A549 (cell line): ENCODE measurements at regions not wholly inside any gene's neighbourhood (a gene's known extent, or its start where the extent isn't known, plus 50 kb on each side); places are given as distances from the start of the nearest gene placed in this dataset.

ENCODE experiments used
- ATAC-seq, 2 experiments: fragments of 200-7000 bp in 1 of 2; fragments of >200 bp in 1 of 2; cut with Nextera tagmentation in 1 of 2; cut with Tn5 transposase in 1 of 2; 3 replicates each; pipeline versions ENCODE4 v1.8.0 to v1.9.1; 2018 to 2020; ENCODE audit warnings: mild to moderate bottlenecking in 1 of 2, moderate library complexity in 1 of 2
- CTCF ChIA-PET: fragments of 300-600 bp; sonication (Branson Sonifier 250); formaldehyde crosslinking; extraction: SDS; loops from one replicate; lab custom pipeline; 2021; ENCODE audit warnings: antibody characterized with exemption, inconsistent platforms; lab: Yijun Ruan, JAX
- POLR2A ChIA-PET: fragments of 350-600 bp; formaldehyde crosslinking; extraction: SDS; loops from one replicate; lab custom pipeline; 2021; ENCODE audit warnings: antibody characterized with exemption, inconsistent platforms; lab: Yijun Ruan, JAX
- DNase-seq, 2 experiments: peaks; one replicate each; pipeline versions ENCODE4 v3.0.0 to v3.0.0-alpha.2; 2011 to 2016; ENCODE audit warnings: low read depth in 1 of 2, low spot score in 1 of 2
- FAIRE-seq: peaks from 2 replicates; lab custom pipeline; 2011; peaks lifted over from hg19 to GRCh38; lab: Jason Lieb, UNC
- H3K27ac ChIP-seq, 2 experiments: fragments of >200 bp; sonication (Bioruptor Twin); formaldehyde crosslinking; 3 replicates each; pipeline ENCODE4 v1.5.1; 2016 to 2017
- H3K4me1 ChIP-seq: fragments of >200 bp; sonication (Bioruptor Twin); formaldehyde crosslinking; 3 replicates; pipeline ENCODE4 v1.6.1; 2016
- H3K4me2 ChIP-seq: fragments of >200 bp; sonication (Bioruptor Twin); formaldehyde crosslinking; 3 replicates; pipeline ENCODE4 v1.6.1; 2016
- H3K4me3 ChIP-seq: fragments of >200 bp; sonication (Bioruptor Twin); formaldehyde crosslinking; 3 replicates; pipeline ENCODE4 v1.5.1; 2016
- H3K9me3 ChIP-seq: fragments of >200 bp; sonication (Bioruptor Twin); formaldehyde crosslinking; 3 replicates; pipeline ENCODE4 v1.6.1; 2016
- CBX2 ChIP-seq: fragments of 200-600 bp; sonication (generic); IDR thresholded peaks from 2 replicates; pipeline ENCODE4 v1.6.1; 2016; ENCODE audit warnings: low read depth, mild to moderate bottlenecking, borderline replicate concordance
- CEBPB ChIP-seq, 2 experiments: fragments of >200 bp in 1 of 2; sonication (Bioruptor Twin) in 1 of 2; formaldehyde crosslinking in 1 of 2; IDR thresholded peaks; 2 replicates each; pipeline ENCODE4 v1.6.1; 2012 to 2016
- EHMT2 ChIP-seq: fragments of 200-600 bp; sonication (generic); IDR thresholded peaks from 2 replicates; pipeline ENCODE4 v1.6.1; 2016; ENCODE audit warnings: antibody characterized with exemption, low read depth, mild to moderate bottlenecking, moderate library complexity
- EP300 ChIP-seq, 2 experiments: fragments of >200 bp; sonication (Bioruptor Twin); formaldehyde crosslinking; IDR thresholded peaks; 2 replicates in 1 of 2; 3 replicates in 1 of 2; pipeline ENCODE4 v1.6.1; 2016 to 2017
- GATA3 ChIP-seq: IDR thresholded peaks from 2 replicates; pipeline ENCODE4 v1.6.1; 2012; ENCODE audit warnings: borderline replicate concordance
- HDAC2 ChIP-seq: fragments of 200-600 bp; sonication (generic); IDR thresholded peaks from 2 replicates; pipeline ENCODE4 v1.6.1; 2016
- HES2 ChIP-seq: fragments of >200 bp; sonication (Bioruptor Twin); formaldehyde crosslinking; IDR thresholded peaks from 2 replicates; pipeline ENCODE4 v1.6.1; 2016
- HMGXB4 ChIP-seq: fragments of 250-450 bp; sonication (Bioruptor Pico); IDR thresholded peaks from 2 replicates; pipeline ENCODE4 v1.5.0; 2021; ENCODE audit warnings: mild to moderate bottlenecking, moderate library complexity, borderline replicate concordance
- HOXB13 ChIP-seq: fragments of 250-450 bp; sonication (Bioruptor Pico); IDR thresholded peaks from 2 replicates; pipeline ENCODE4 v1.5.0; 2020; ENCODE audit warnings: low read depth, mild to moderate bottlenecking, moderate library complexity
- HOXB5 ChIP-seq: fragments of 250-450 bp; sonication (Bioruptor Pico); IDR thresholded peaks from 2 replicates; pipeline ENCODE4 v1.5.0; 2020; ENCODE audit warnings: mild to moderate bottlenecking, moderate library complexity
- JUNB ChIP-seq: fragments of >200 bp; sonication (Bioruptor Twin); formaldehyde crosslinking; IDR thresholded peaks from 2 replicates; pipeline ENCODE4 v1.6.1; 2016
- KDM1A ChIP-seq: fragments of 200-600 bp; sonication (generic); IDR thresholded peaks from 2 replicates; pipeline ENCODE4 v1.6.1; 2016; ENCODE audit warnings: low read depth, mild to moderate bottlenecking
- KDM5A ChIP-seq: fragments of 200-600 bp; sonication (generic); IDR thresholded peaks from 2 replicates; pipeline ENCODE4 v1.6.1; 2016; ENCODE audit warnings: antibody characterized with exemption, mild to moderate bottlenecking
- MAFK ChIP-seq: fragments of 450-650 bp; IDR thresholded peaks from 2 replicates; pipeline ENCODE4 v1.6.1; 2014; ENCODE audit not compliant: partially characterized antibody
- MAZ ChIP-seq: fragments of 150-350 bp; IDR thresholded peaks from 2 replicates; pipeline ENCODE4 v1.6.1; 2014; ENCODE audit warnings: antibody characterized with exemption, low read depth, low read length, borderline replicate concordance
- NFE2L2 ChIP-seq: fragments of 150-350 bp; conservative IDR thresholded peaks from 2 replicates; pipeline ENCODE4 v1.6.1; 2014; ENCODE audit warnings: low read length
- PHF8 ChIP-seq: fragments of 200-600 bp; sonication (generic); IDR thresholded peaks from 2 replicates; pipeline ENCODE4 v1.6.1; 2016; ENCODE audit warnings: low read depth, mild to moderate bottlenecking, antibody characterized with exemption, moderate library complexity, borderline replicate concordance
- POLR2A ChIP-seq: IDR thresholded peaks from 2 replicates; pipeline ENCODE4 v1.6.1; 2012; ENCODE audit warnings: mild to moderate bottlenecking, low read length
- RAD21 ChIP-seq, 2 experiments: fragments of >200 bp in 1 of 2; sonication (Bioruptor Twin) in 1 of 2; formaldehyde crosslinking in 1 of 2; IDR thresholded peaks in 1 of 2; conservative IDR thresholded peaks in 1 of 2; 2 replicates in 1 of 2; 3 replicates in 1 of 2; pipeline ENCODE4 v1.6.1; 2012 to 2018; ENCODE audit warnings: inconsistent platforms in 1 of 2
- RNF2 ChIP-seq: fragments of 200-600 bp; sonication (generic); IDR thresholded peaks from 2 replicates; pipeline ENCODE4 v1.6.1; 2016; ENCODE audit warnings: low read depth, mild to moderate bottlenecking, antibody characterized with exemption, moderate library complexity, borderline replicate concordance
- TFCP2L1 ChIP-seq: fragments of 250-450 bp; sonication (Bioruptor Pico); IDR thresholded peaks from 2 replicates; pipeline ENCODE4 v1.5.0; 2021; ENCODE audit warnings: mild to moderate bottlenecking
- TP53 ChIP-seq: fragments of 250-450 bp; sonication (Bioruptor Pico); IDR thresholded peaks from 2 replicates; pipeline ENCODE4 v1.5.0; 2021; ENCODE audit warnings: mild to moderate bottlenecking, moderate library complexity
- ZC3H11A ChIP-seq: fragments of 450-650 bp; IDR thresholded peaks from 2 replicates; pipeline ENCODE4 v1.6.1; 2014; ENCODE audit warnings: antibody characterized with exemption, mild to moderate bottlenecking
- ZFP36 ChIP-seq: fragments of 450-650 bp; IDR thresholded peaks from 2 replicates; pipeline ENCODE4 v1.6.1; 2014; ENCODE audit warnings: borderline replicate concordance; ENCODE audit not compliant: partially characterized antibody
- ZNF302 ChIP-seq: fragments of 250-450 bp; sonication (Bioruptor Pico); IDR thresholded peaks from 2 replicates; pipeline ENCODE4 v1.9.0; 2021; ENCODE audit warnings: inconsistent platforms, mild to moderate bottlenecking, moderate library complexity
- ZSCAN20 ChIP-seq: fragments of 250-450 bp; sonication (Bioruptor Pico); IDR thresholded peaks from 2 replicates; pipeline ENCODE4 v1.8.0; 2022; ENCODE audit warnings: mild to moderate bottlenecking, moderate library complexity
- WGBS: methylation state at CpG from one replicate; pipeline ENCODE4 v1.1.6; 2017; ENCODE audit errors: missing lambda C conversion rate; 5-methylcytosine and 5-hydroxymethylcytosine counted together
- TF ChIP-seq, protein P1 (sequence below): fragments of >200 bp; sonication (Bioruptor Twin); formaldehyde crosslinking; IDR thresholded peaks from 3 replicates; pipeline ENCODE4 v1.6.1; 2016
- TF ChIP-seq, protein P2 (sequence below): IDR thresholded peaks from 2 replicates; pipeline ENCODE4 v1.6.1; 2012

DNA sequence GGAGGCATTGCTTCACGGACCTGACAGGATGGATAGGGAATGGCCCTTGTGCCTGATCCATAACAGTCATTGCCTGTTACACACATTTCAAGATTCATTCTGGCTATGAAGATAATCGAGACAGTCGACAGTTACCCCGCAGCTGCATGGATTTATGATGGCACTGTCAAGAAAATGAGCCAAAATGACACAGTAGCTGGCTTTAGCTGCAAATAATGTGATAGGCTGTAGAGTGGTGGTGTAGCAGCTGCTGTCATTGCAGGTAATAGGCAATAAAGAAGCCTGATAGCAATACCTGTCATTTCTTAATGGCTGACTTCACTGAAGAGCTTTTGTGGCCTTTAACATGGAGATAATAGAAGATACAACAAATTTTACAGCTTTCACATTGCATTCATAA, 1085.2 kb upstream of the ARRDC3 start:
- H3K4me1 ChIP-seq, result no peaks in the 10 kb centered on the region
- ATAC-seq (no peak), DNase-seq (no peak), FAIRE-seq (no peak)
- CTCF ChIA-PET, result no interaction called here
- H3K27ac ChIP-seq, result no peak overlapping the region
- TF ChIP-seq RAD21 (conservative IDR thresholded peaks at IDR 0.05 in 1 of 2, IDR thresholded peaks at IDR 0.05 in 1 of 2) (no peak), EHMT2 (no peak), PHF8 (no peak), POLR2A (no peak), HMGXB4 (CRISPR knock-in tag) (no peak), ZSCAN20 (CRISPR knock-in tag) (no peak), MAFK (no peak), CBX2 (no peak), KDM5A (no peak), ZFP36 (no peak), ZNF302 (CRISPR knock-in tag) (no peak), KDM1A (no peak), MAZ (no peak), TFCP2L1 (CRISPR knock-in tag) (no peak), HOXB5 (CRISPR knock-in tag) (no peak), HOXB13 (CRISPR knock-in tag) (no peak), NFE2L2 (no peak)
- TF ChIP-seq, protein P1, sequence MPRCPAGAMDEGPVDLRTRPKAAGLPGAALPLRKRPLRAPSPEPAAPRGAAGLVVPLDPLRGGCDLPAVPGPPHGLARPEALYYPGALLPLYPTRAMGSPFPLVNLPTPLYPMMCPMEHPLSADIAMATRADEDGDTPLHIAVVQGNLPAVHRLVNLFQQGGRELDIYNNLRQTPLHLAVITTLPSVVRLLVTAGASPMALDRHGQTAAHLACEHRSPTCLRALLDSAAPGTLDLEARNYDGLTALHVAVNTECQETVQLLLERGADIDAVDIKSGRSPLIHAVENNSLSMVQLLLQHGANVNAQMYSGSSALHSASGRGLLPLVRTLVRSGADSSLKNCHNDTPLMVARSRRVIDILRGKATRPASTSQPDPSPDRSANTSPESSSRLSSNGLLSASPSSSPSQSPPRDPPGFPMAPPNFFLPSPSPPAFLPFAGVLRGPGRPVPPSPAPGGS, result no peak
- POLR2A ChIA-PET, result interaction anchor here (0.6 kb wide), 1 partner anchor 108 kb away, joined by 3 read pairs; no protein-coding TSS in a partner anchor
- H3K9me3 ChIP-seq, result peaks cover 11% of the 10 kb centered on the region; the same call in 1 of the 3 replicates
- H3K4me2 ChIP-seq, result no peak overlapping the region
- no peak overlapping the region for H3K4me3 ChIP-seq
- WGBS, result 66% methylated on average over 4 of the region's 4 CpGs

GRCh38 chr5:92467695-92468094, 1084.6 kb upstream of the ARRDC3 start:
- no peak for TF ChIP-seq ZC3H11A
- TF ChIP-seq HES2, result no peak
- no peak for TF ChIP-seq KDM5A
- TF ChIP-seq HDAC2, result no peak
- TF ChIP-seq CBX2, result no peak
- TF ChIP-seq, protein P2, sequence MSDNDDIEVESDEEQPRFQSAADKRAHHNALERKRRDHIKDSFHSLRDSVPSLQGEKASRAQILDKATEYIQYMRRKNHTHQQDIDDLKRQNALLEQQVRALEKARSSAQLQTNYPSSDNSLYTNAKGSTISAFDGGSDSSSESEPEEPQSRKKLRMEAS, result no peak
- no peak for TF ChIP-seq POLR2A
- no peak for TF ChIP-seq RNF2
- no peak for TF ChIP-seq GATA3
- no peak for TF ChIP-seq HMGXB4 (CRISPR knock-in tag)
- no peak for TF ChIP-seq HOXB13 (CRISPR knock-in tag)
- no peak for TF ChIP-seq JUNB
- TF ChIP-seq EP300 (IDR thresholded peaks at IDR 0.05), result no peak
- TF ChIP-seq TP53 (CRISPR knock-in tag), result no peak
- no peak for TF ChIP-seq CEBPB (IDR thresholded peaks at IDR 0.05)
- WGBS, result 71% methylated on average over 3 of the region's 3 CpGs
- FAIRE-seq (no peak), ATAC-seq (no peak), DNase-seq (no peak)
- ChIA-PET CTCF (no interaction called here), POLR2A (interaction anchor here (0.6 kb wide), 1 partner anchor 109 kb away, joined by 3 read pairs; no protein-coding TSS in a partner anchor)
- Histone ChIP-seq H3K4me3 (no peak overlapping the region), H3K9me3 (peaks cover 5% of the 10 kb centered on the region; the same call in 1 of the 3 replicates), H3K27ac (no peak overlapping the region), H3K4me1 (no peaks in the 10 kb centered on the region), H3K4me2 (no peak overlapping the region)
